ENCODE measurements at regions not wholly inside any gene's neighbourhood (a gene's known extent, or its start where the extent isn't known, plus 50 kb on each side); places are given as distances from the start of the nearest gene placed in this dataset.

DNA sequence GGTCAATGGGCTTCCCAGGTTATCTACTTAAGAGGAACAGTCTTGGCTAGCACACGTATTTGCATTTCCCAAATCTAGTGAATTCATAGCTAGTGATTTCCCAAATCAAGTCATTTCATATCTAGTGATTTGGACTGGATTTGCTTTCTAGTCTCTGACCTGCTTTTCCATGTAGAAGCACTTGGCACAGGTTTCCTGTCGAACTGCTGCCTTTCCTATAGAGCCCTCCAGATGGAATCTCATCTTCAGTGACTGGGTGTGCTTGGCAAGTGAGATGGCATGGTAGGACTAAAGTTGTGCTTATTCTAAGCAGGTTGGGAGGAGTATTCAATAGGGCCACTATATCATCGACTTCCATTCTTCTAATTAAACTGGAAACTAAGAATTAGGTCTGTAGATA is 94.7 kb downstream of the CCNG2 start:
- H3K36me3 Mint-ChIP-seq (ENCODE audit: insufficient read depth in 1 of 3, low read depth in 3 of 3), result no peaks in the 10 kb centered on the region

More for the DNA sequence above, 94.7 kb downstream of the CCNG2 start:
- no CpG with 5 or more reads among the region's 3 CpGs for WGBS (ENCODE audit: extremely low coverage, insufficient read length, low lambda C conversion rate)
- Histone ChIP-seq H3K23ac (ENCODE audit: insufficient read length, low read depth, low read length) (no peak overlapping the region), H3K4ac (ENCODE audit: low read depth, low read length) (no peak overlapping the region), H3K9me3 (ENCODE audit: control insufficient read depth, low read depth, low read length) (no peaks in the 10 kb centered on the region), H2BK5ac (ENCODE audit: insufficient read length, low read length) (no peak overlapping the region), H3K4me1 (ENCODE audit: insufficient read depth, low read length) (no peaks in the 10 kb centered on the region), H4K91ac (ENCODE audit: insufficient read length, low read depth, low read length) (no peak overlapping the region), H3K27ac (ENCODE audit: insufficient read length, low read depth, low read length) (no peak overlapping the region), H3K27me3 (ENCODE audit: insufficient read depth, low read length) (no peaks in the 10 kb centered on the region), H4K8ac (replicated peaks; ENCODE audit: insufficient read length, low read depth, low read length) (no peak overlapping the region), H3K9ac (ENCODE audit: extremely low read depth, insufficient read length, low read length) (no peak overlapping the region), H3T11ph (ENCODE audit: low read length) (no peak overlapping the region), H2AK5ac (ENCODE audit: insufficient read length, low read length) (no peak overlapping the region), H2BK12ac (ENCODE audit: insufficient read length, low read depth, low read length) (no peak overlapping the region), H4K20me1 (ENCODE audit: control insufficient read depth, insufficient read depth, insufficient read length) (no peaks in the 10 kb centered on the region), H2BK20ac (ENCODE audit: low read depth, low read length, poor library complexity, severe bottlenecking) (no peak overlapping the region), H2BK15ac (ENCODE audit: low read depth, low read length) (no peak overlapping the region), H3K56ac (ENCODE audit: insufficient read length, low read depth, low read length) (no peak overlapping the region), H3K79me1 (ENCODE audit: insufficient read depth, low read depth, low read length, poor library complexity, severe bottlenecking) (no peaks in the 10 kb centered on the region), H3K4me2 (ENCODE audit: insufficient read depth, insufficient read length, low read length) (no peak overlapping the region), H2BK120ac (ENCODE audit: low read depth, low read length, poor library complexity, severe bottlenecking) (no peak overlapping the region), H2AFZ (ENCODE audit: low read length) (no peak overlapping the region), H4K5ac (ENCODE audit: insufficient read length, low read depth, low read length) (no peak overlapping the region), H3K18ac (ENCODE audit: insufficient read length, low read depth, low read length) (no peak overlapping the region), H3K79me2 (ENCODE audit: insufficient read depth, low read length) (no peaks in the 10 kb centered on the region), H3K23me2 (ENCODE audit: insufficient read length, low read depth, low read length, poor library complexity, severe bottlenecking) (no peaks in the 10 kb centered on the region), H3K14ac (ENCODE audit: insufficient read depth, low read length) (no peak overlapping the region)
- Mint-ChIP-seq H3K4me3 (no peak overlapping the region), H3K9me3 (no peaks in the 10 kb centered on the region; a peak in 3 of 5 replicates), H3K4me1 (no peaks in the 10 kb centered on the region), H3K27me3 (ENCODE audit: low read depth) (peaks cover 40% of the 10 kb centered on the region), H3K27ac (no peak overlapping the region)
- TF ChIP-seq CTCF (conservative IDR thresholded peaks at IDR 0.05), result no peak
- no peak for DNase-seq
